Activated T-cell treated with anti-CD3 and anti-CD28 coated beads, Interleukin-2, amount 50 U/mL, for 4 hours (primary cell): ENCODE measurements at regions not wholly inside any gene's neighbourhood (a gene's known extent, or its start where the extent isn't known, plus 50 kb on each side); places are given as distances from the start of the nearest gene placed in this dataset.

Experiments used
- ATAC-seq, 2 donors: fragments of 200-7000 bp; cut with Tn5 transposase; one replicate each; pipeline ENCODE4 v1.10.0; 2021
- DNase-seq: peaks from one replicate; pipeline ENCODE4 v3.0.0-alpha.2; 2020
- H3K27me3 Mint-ChIP-seq: one replicate; pipeline ENCODE4 v1.8.0; 2021; ENCODE audit warnings: low read depth, mixed read lengths
- H3K36me3 Mint-ChIP-seq: one replicate; pipeline ENCODE4 v1.8.0; 2022; ENCODE audit warnings: mixed read lengths; ENCODE audit not compliant: insufficient read depth
- H3K4me1 Mint-ChIP-seq: one replicate; pipeline ENCODE4 v1.8.0; 2021; ENCODE audit warnings: low read depth, mixed read lengths
- H3K4me3 Mint-ChIP-seq: one replicate; pipeline ENCODE4 v1.8.0; 2021; ENCODE audit warnings: mild to moderate bottlenecking, moderate library complexity, mixed read lengths
- H3K9me3 Mint-ChIP-seq: one replicate; pipeline ENCODE4 v1.8.0; 2021; ENCODE audit warnings: mixed read lengths

GRCh38 chr13:33487575-33488243, 202.2 kb upstream of the STARD13 start:
- no peaks in the 10 kb centered on the region for H3K36me3 Mint-ChIP-seq
- peaks cover 8% of the 10 kb centered on the region for H3K9me3 Mint-ChIP-seq
- ATAC-seq (no peak), DNase-seq (no peak)
- no peaks in the 10 kb centered on the region for H3K4me1 Mint-ChIP-seq
- H3K4me3 Mint-ChIP-seq: no peak overlapping the region
- peaks cover 20% of the 10 kb centered on the region for H3K27me3 Mint-ChIP-seq

- no peak for ATAC-seq
- H3K27me3 Mint-ChIP-seq: peaks cover 22% of the 10 kb centered on the region
Observed at GRCh38 chr13:33489563-33489962, 204.0 kb upstream of the STARD13 start.

GRCh38 chr13:33490461-33491327, 205.1 kb upstream of the STARD13 start:
- no peaks in the 10 kb centered on the region for H3K36me3 Mint-ChIP-seq
- no peaks in the 10 kb centered on the region for H3K4me1 Mint-ChIP-seq
- no peak overlapping the region for H3K4me3 Mint-ChIP-seq
- DNase-seq (no peak), ATAC-seq (no peak)
- no peaks in the 10 kb centered on the region for H3K9me3 Mint-ChIP-seq
- peaks cover 19% of the 10 kb centered on the region for H3K27me3 Mint-ChIP-seq

More at GRCh38 chr13:33489563-33489962, 204.0 kb upstream of the STARD13 start:
- Mint-ChIP-seq H3K9me3 (peaks cover 3% of the 10 kb centered on the region), H3K36me3 (no peaks in the 10 kb centered on the region), H3K4me1 (no peaks in the 10 kb centered on the region), H3K4me3 (no peak overlapping the region)
- no peak for DNase-seq

- Mint-ChIP-seq H3K4me3 (no peak overlapping the region), H3K36me3 (no peaks in the 10 kb centered on the region), H3K4me1 (no peaks in the 10 kb centered on the region), H3K27me3 (peaks cover 7% of the 10 kb centered on the region), H3K9me3 (no peaks in the 10 kb centered on the region)
- DNase-seq (no peak), ATAC-seq (no peak)
Observed at GRCh38 chr13:33493672-33494365, 208.3 kb upstream of the STARD13 start.

- peaks cover 7% of the 10 kb centered on the region for H3K27me3 Mint-ChIP-seq
- no peaks in the 10 kb centered on the region for H3K36me3 Mint-ChIP-seq
- no peak overlapping the region for H3K4me3 Mint-ChIP-seq
- no peaks in the 10 kb centered on the region for H3K9me3 Mint-ChIP-seq
- no peaks in the 10 kb centered on the region for H3K4me1 Mint-ChIP-seq
- no peak for DNase-seq
- ATAC-seq: no peak
Observed at GRCh38 chr13:33494596-33495204, 209.1 kb upstream of the STARD13 start.

- DNase-seq: no peak
- H3K27me3 Mint-ChIP-seq: peaks cover 7% of the 10 kb centered on the region
- ATAC-seq: no peak
- H3K9me3 Mint-ChIP-seq: no peaks in the 10 kb centered on the region
- H3K4me1 Mint-ChIP-seq: no peaks in the 10 kb centered on the region
- no peaks in the 10 kb centered on the region for H3K36me3 Mint-ChIP-seq
- H3K4me3 Mint-ChIP-seq: no peak overlapping the region
Observed at GRCh38 chr13:33496336-33496735, 210.8 kb upstream of the STARD13 start.

- ATAC-seq: no peak
- peaks cover 7% of the 10 kb centered on the region for H3K27me3 Mint-ChIP-seq
- no peaks in the 10 kb centered on the region for H3K4me1 Mint-ChIP-seq
- DNase-seq: no peak
- H3K9me3 Mint-ChIP-seq: peaks cover 4% of the 10 kb centered on the region
- no peak overlapping the region for H3K4me3 Mint-ChIP-seq
- no peaks in the 10 kb centered on the region for H3K36me3 Mint-ChIP-seq
Observed at GRCh38 chr13:33497146-33497845, 211.7 kb upstream of the STARD13 start.

- no peaks in the 10 kb centered on the region for H3K4me1 Mint-ChIP-seq
- ATAC-seq: no peak
- DNase-seq: no peak
- no peak overlapping the region for H3K4me3 Mint-ChIP-seq
- H3K36me3 Mint-ChIP-seq: no peaks in the 10 kb centered on the region
- no peaks in the 10 kb centered on the region for H3K9me3 Mint-ChIP-seq
- peaks cover 9% of the 10 kb centered on the region for H3K27me3 Mint-ChIP-seq
Observed at GRCh38 chr13:33508060-33508459, 222.5 kb upstream of the STARD13 start.

GRCh38 chr13:33509642-33510229, 224.2 kb upstream of the STARD13 start:
- peaks cover 4% of the 10 kb centered on the region for H3K27me3 Mint-ChIP-seq
- H3K4me1 Mint-ChIP-seq: no peaks in the 10 kb centered on the region
- H3K4me3 Mint-ChIP-seq: no peak overlapping the region
- no peaks in the 10 kb centered on the region for H3K9me3 Mint-ChIP-seq
- no peak for ATAC-seq
- H3K36me3 Mint-ChIP-seq: no peaks in the 10 kb centered on the region
- DNase-seq: no peak

GRCh38 chr13:33510350-33510970, 224.9 kb upstream of the STARD13 start:
- H3K36me3 Mint-ChIP-seq: no peaks in the 10 kb centered on the region
- DNase-seq: no peak
- no peaks in the 10 kb centered on the region for H3K4me1 Mint-ChIP-seq
- peaks cover 4% of the 10 kb centered on the region for H3K27me3 Mint-ChIP-seq
- no peak overlapping the region for H3K4me3 Mint-ChIP-seq
- no peak for ATAC-seq
- H3K9me3 Mint-ChIP-seq: no peaks in the 10 kb centered on the region

GRCh38 chr13:33512880-33513554, 227.5 kb upstream of the STARD13 start:
- DNase-seq (no peak), ATAC-seq (no peak)
- peaks cover 4% of the 10 kb centered on the region for H3K27me3 Mint-ChIP-seq
- H3K36me3 Mint-ChIP-seq: no peaks in the 10 kb centered on the region
- H3K4me1 Mint-ChIP-seq: no peaks in the 10 kb centered on the region
- no peak overlapping the region for H3K4me3 Mint-ChIP-seq
- H3K9me3 Mint-ChIP-seq: no peaks in the 10 kb centered on the region

- Mint-ChIP-seq H3K27me3 (peaks cover 4% of the 10 kb centered on the region), H3K4me3 (no peak overlapping the region), H3K4me1 (no peaks in the 10 kb centered on the region), H3K9me3 (no peaks in the 10 kb centered on the region), H3K36me3 (no peaks in the 10 kb centered on the region)
- DNase-seq (no peak), ATAC-seq (no peak)
Observed at GRCh38 chr13:33514362-33514761, 228.8 kb upstream of the STARD13 start.

- DNase-seq: no peak
- Mint-ChIP-seq H3K36me3 (no peaks in the 10 kb centered on the region), H3K27me3 (peaks cover 4% of the 10 kb centered on the region), H3K4me1 (no peaks in the 10 kb centered on the region), H3K9me3 (no peaks in the 10 kb centered on the region), H3K4me3 (no peak overlapping the region)
- no peak for ATAC-seq
Observed at GRCh38 chr13:33515146-33515545, 229.6 kb upstream of the STARD13 start.
